Keratinocyte (primary cell): ENCODE measurements at regions not wholly inside any gene's neighbourhood (a gene's known extent, or its start where the extent isn't known, plus 50 kb on each side); places are given as distances from the start of the nearest gene placed in this dataset.

ENCODE experiments used
- DNase-seq: peaks from one replicate; pipeline ENCODE4 v3.0.0-alpha.2; 2011; ENCODE audit warnings: low read depth, missing footprints, low spot score
- FAIRE-seq: peaks from 2 replicates; lab custom pipeline; 2011; peaks lifted over from hg19 to GRCh38; lab: Jason Lieb, UNC
- H2AFZ ChIP-seq: 2 replicates; pipeline ENCODE4 v1.6.0; 2012; ENCODE audit warnings: low read length, control low read depth, inconsistent platforms; ENCODE audit not compliant: control insufficient read depth
- H3K27ac ChIP-seq: 2 replicates; pipeline ENCODE4 v1.5.1; 2011; ENCODE audit warnings: low read length; ENCODE audit not compliant: control insufficient read depth, insufficient read depth
- H3K27me3 ChIP-seq: 3 replicates; pipeline ENCODE4 v1.6.0; 2011; ENCODE audit warnings: low read length; ENCODE audit not compliant: control insufficient read depth, insufficient read depth; ENCODE audit errors: extremely low read depth
- H3K36me3 ChIP-seq, 2 experiments: 2 replicates in 1 of 2; 3 replicates in 1 of 2; pipeline ENCODE4 v1.5.1; 2011; ENCODE audit warnings: low read length in 2 of 2, mild to moderate bottlenecking in 1 of 2; ENCODE audit not compliant: control insufficient read depth in 2 of 2, insufficient read depth in 2 of 2; ENCODE audit errors: extremely low read depth in 1 of 2
- H3K4me1 ChIP-seq: 3 replicates; pipeline ENCODE4 v1.5.1; 2011; ENCODE audit warnings: low read length; ENCODE audit not compliant: control insufficient read depth, insufficient read depth; ENCODE audit errors: extremely low read depth
- H3K4me2 ChIP-seq: 3 replicates; pipeline ENCODE4 v1.6.0; 2011; ENCODE audit warnings: low read depth, low read length; ENCODE audit not compliant: control insufficient read depth, insufficient read depth; ENCODE audit errors: extremely low read depth
- H3K4me3 ChIP-seq, 3 experiments: fragments of 200-600 bp in 1 of 3; sonication (generic) in 1 of 3; 2 replicates in 2 of 3; 3 replicates in 1 of 3; pipeline ENCODE4 v1.5.1; 2011 to 2016; ENCODE audit warnings: low read length in 3 of 3, mild to moderate bottlenecking in 3 of 3, control low read depth in 2 of 3, inconsistent platforms in 1 of 3, low read depth in 1 of 3, mixed read lengths in 1 of 3, mixed run types in 1 of 3, moderate library complexity in 1 of 3; ENCODE audit not compliant: control insufficient read depth in 2 of 3, insufficient read depth in 2 of 3; ENCODE audit errors: extremely low read depth in 1 of 3
- H3K79me2 ChIP-seq: 2 replicates; pipeline ENCODE4 v1.6.0; 2012; ENCODE audit warnings: low read length; ENCODE audit not compliant: control insufficient read depth, insufficient read depth
- H3K9ac ChIP-seq: 3 replicates; pipeline ENCODE4 v1.6.0; 2011; ENCODE audit warnings: low read length; ENCODE audit not compliant: control insufficient read depth, insufficient read depth; ENCODE audit errors: extremely low read depth
- H3K9me1 ChIP-seq: 3 replicates; pipeline ENCODE4 v1.6.0; 2011; ENCODE audit warnings: low read length; ENCODE audit not compliant: control insufficient read depth, insufficient read depth; ENCODE audit errors: extremely low read depth
- H3K9me3 ChIP-seq: 2 replicates; pipeline ENCODE4 v1.5.1; 2012; ENCODE audit warnings: low read depth, low read length; ENCODE audit not compliant: control insufficient read depth
- H4K20me1 ChIP-seq: 3 replicates; pipeline ENCODE4 v1.6.0; 2011; ENCODE audit warnings: low read length; ENCODE audit not compliant: control insufficient read depth, insufficient read depth; ENCODE audit errors: extremely low read depth
- CTCF ChIP-seq, 3 experiments: IDR thresholded peaks in 1 of 3; conservative IDR thresholded peaks in 1 of 3; optimal IDR thresholded peaks in 1 of 3; 2 replicates in 2 of 3; 3 replicates in 1 of 3; pipeline versions ENCODE3 to v1.5.1; 2011; ENCODE audit warnings: low read length in 3 of 3, mild to moderate bottlenecking in 3 of 3, moderate library complexity in 2 of 3, control low read depth in 1 of 3, inconsistent platforms in 1 of 3; ENCODE audit not compliant: insufficient read depth in 2 of 3; ENCODE audit errors: extremely low read depth in 1 of 3
- EZH2 ChIP-seq: IDR thresholded peaks from one replicate; pipeline ENCODE4 v1.6.1; 2012; ENCODE audit warnings: inconsistent platforms, mild to moderate bottlenecking, low read length, moderate library complexity
- dilution Hi-C: fragments of 300-500 bp; cut with MboI; formaldehyde crosslinking; loops from one replicate; pipeline ENCODE4 v1.7.0; 2020; ENCODE audit warnings: low sequenced_read_pairs; ENCODE audit not compliant: extremely low pct_ligation_motif_present

GRCh38 chr14:81684696-81685095 lies 151.0 kb upstream of the SEL1L start:
- Histone ChIP-seq H3K79me2 (no peaks in the 10 kb centered on the region), H3K27ac (no peak overlapping the region), H4K20me1 (no peaks in the 10 kb centered on the region), H3K36me3 (no peaks in the 10 kb centered on the region), H3K4me2 (no peak overlapping the region), H3K4me1 (no peaks in the 10 kb centered on the region), H3K9ac (no peak overlapping the region), H2AFZ (no peak overlapping the region), H3K9me3 (no peaks in the 10 kb centered on the region), H3K27me3 (no peaks in the 10 kb centered on the region), H3K9me1 (no peaks in the 10 kb centered on the region), H3K4me3 (no peak overlapping the region)
- TF ChIP-seq CTCF (optimal IDR thresholded peaks at IDR 0.05 in 1 of 3, IDR thresholded peaks at IDR 0.05 in 1 of 3, conservative IDR thresholded peaks at IDR 0.05 in 1 of 3; ENCODE audit: extremely low read depth in 1 of 3, insufficient read depth in 2 of 3, low read length in 3 of 3), result no peak
- TF ChIP-seq EZH2, result no peak
- no peak for DNase-seq
- dilution Hi-C loops, result no loop called here
- no peak for FAIRE-seq

GRCh38 chr14:81686512-81686911 lies 152.9 kb upstream of the SEL1L start:
- Histone ChIP-seq H4K20me1 (no peaks in the 10 kb centered on the region), H3K27me3 (no peaks in the 10 kb centered on the region), H3K9me3 (no peaks in the 10 kb centered on the region), H2AFZ (no peak overlapping the region), H3K4me2 (no peak overlapping the region), H3K9ac (no peak overlapping the region), H3K27ac (no peak overlapping the region), H3K79me2 (no peaks in the 10 kb centered on the region), H3K4me3 (no peak overlapping the region), H3K4me1 (no peaks in the 10 kb centered on the region), H3K36me3 (no peaks in the 10 kb centered on the region), H3K9me1 (no peaks in the 10 kb centered on the region)
- TF ChIP-seq CTCF (optimal IDR thresholded peaks at IDR 0.05 in 1 of 3, IDR thresholded peaks at IDR 0.05 in 1 of 3, conservative IDR thresholded peaks at IDR 0.05 in 1 of 3; ENCODE audit: extremely low read depth in 1 of 3, insufficient read depth in 2 of 3, low read length in 3 of 3), result no peak
- no peak for TF ChIP-seq EZH2
- no peak for DNase-seq
- no peak for FAIRE-seq
- dilution Hi-C loops, result no loop called here
